ENCODE measurements at regions not wholly inside any gene's neighbourhood (a gene's known extent, or its start where the extent isn't known, plus 50 kb on each side); places are given as distances from the start of the nearest gene placed in this dataset.

DNA sequence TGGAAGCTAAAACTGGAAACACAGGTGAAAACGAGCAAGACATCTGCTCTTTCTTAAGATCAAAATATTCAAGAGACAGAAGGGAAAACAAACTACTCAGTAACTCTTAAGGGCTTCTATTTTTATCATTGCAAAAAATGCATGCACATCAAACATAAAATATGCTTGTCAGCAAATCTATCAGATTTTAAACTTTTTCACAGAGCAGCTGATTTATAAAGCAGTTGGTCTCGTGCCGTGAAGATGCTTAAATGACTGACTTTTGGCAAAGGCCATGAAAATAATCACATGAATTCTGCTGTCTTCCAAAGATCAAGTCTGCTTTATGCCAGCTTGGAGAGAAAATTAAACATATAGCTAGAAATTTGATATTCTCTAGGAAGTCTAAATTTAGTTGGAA, 482.1 kb upstream of the HS3ST1 start:
- no peak for DNase-seq (ENCODE audit: low read depth)

DNA sequence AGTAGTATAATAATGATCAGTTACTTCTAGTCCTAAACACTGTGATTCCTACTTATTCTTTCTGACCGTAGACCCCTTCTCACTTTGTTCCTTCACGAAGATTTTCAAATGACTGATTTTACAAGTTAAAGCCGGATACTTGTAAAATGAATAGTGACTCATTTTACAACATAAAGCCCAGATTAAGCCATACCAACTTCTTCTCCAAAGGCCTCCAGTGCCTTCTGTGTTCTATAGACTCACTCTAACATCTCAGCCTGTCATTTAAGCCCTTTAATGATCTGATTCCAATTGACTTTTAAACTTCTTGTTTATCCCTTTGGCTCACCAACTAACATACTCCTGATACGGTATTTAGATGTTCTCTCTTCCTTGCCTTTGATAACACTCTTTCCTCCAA, 480.0 kb upstream of the HS3ST1 start:
- DNase-seq (ENCODE audit: low read depth) = no peak

DNA sequence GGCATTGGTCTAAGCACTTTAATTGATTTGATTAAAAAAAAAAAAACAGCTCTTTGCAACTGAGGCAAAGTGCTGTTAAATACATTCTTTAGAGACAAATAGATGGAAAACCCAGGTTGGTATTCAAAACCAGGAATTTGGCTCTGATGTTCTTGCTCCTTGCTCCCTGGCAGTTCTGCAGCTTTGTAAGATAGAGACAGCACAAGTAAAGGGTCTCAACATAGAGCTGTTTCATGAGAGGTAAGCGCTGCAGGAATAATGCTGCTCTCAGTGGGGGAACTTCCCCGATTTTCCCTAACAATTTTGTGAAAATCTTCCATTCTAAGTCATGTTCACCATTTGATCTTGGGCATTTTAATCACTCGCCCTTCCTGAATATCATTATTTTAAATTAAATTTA, 479.5 kb upstream of the HS3ST1 start:
- no peak for DNase-seq (ENCODE audit: low read depth)

DNA sequence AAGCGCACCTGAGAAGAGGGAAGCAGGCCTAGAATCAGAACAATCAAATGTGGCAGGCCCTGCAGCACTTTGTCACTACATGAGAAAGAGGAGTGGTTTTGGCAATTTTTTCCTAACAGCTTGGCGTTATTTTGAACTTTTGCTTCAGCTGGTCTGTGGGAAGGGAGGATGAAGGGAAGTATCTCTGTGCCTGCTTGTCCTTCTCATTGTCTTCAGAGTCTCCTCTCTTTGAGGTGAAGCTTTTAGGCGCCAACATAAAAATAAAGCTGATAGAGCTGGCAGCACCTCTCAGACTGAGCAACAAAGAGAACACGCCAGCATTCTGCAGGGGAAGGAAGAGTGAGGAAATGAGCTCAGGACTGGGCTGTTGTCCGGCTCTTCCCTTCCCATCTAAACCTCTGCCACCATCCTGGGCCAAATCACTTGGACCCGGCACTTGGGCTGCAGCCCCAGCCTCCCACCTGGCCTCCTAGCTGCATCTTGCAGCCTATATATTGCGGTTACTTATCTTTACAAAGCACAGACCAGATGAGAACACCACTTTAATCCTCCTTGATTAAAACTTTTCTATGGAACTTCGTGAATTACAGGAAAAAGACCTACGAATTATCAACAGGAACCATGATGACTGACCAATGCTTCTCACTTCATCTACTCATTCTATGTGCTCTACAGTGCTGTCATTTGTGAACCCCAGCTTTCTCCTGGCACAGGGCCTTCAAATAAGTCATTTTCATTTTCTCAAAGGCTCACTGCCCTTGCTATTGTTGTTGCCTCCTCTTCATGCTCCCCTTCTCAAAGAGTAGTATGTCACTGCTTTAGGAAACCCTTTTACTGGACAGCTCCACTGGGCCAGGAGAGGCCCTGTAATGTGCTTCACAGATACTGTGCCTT, 476.4 kb upstream of the HS3ST1 start:
- no peak for DNase-seq (ENCODE audit: low read depth)

- DNase-seq (ENCODE audit: low read depth) = peak; percentile 3
These were observed 475.4 kb upstream of the HS3ST1 start for GRCh38 chr4:11904117-11904535.

GRCh38 chr4:11901089-11901488, 472.4 kb upstream of the HS3ST1 start:
- DNase-seq (ENCODE audit: low read depth) = no peak

- no peak for DNase-seq (ENCODE audit: low read depth)
These were observed 471.7 kb upstream of the HS3ST1 start for GRCh38 chr4:11900359-11900758.

GRCh38 chr4:11898796-11899195, 470.1 kb upstream of the HS3ST1 start:
- no peak for DNase-seq (ENCODE audit: low read depth)

DNA sequence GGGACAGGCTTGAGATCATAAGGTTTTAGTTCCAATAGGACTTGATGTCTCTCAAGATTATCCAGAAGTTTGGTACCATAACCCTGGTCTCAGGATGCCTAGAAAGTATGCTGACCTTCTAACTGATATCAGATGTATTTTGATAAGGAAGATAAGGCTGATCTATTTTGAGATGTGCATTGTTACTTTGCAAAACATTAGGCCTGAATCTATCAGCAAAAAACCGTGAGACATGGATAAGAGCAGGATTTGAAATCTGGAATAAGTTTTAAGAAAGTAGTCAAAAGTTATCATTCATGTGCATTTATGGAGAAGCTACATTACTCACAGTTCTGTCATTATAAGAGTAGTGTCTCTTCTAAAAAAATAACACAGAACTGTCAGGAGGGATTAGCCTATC, 467.1 kb upstream of the HS3ST1 start:
- no peak for DNase-seq (ENCODE audit: low read depth)

DNA sequence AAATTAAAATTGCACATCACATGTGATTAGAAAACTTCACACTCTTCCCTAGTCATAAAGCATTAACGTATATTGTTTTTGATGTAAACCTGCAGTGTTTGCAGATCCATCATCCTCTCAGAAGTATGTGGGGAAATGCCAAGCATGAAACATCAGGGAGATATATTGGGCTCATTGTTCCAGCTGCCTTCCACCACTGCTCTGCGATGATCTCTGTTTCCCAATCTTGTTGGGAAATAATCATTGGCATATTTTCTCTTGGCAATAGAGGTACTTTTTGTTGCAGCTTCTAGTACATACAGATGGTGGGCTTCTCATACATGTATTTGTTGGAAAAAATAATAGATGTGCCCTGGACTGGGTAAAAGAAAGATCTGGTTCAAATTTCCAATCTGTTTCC, 466.3 kb upstream of the HS3ST1 start:
- no peak for DNase-seq (ENCODE audit: low read depth)

DNA sequence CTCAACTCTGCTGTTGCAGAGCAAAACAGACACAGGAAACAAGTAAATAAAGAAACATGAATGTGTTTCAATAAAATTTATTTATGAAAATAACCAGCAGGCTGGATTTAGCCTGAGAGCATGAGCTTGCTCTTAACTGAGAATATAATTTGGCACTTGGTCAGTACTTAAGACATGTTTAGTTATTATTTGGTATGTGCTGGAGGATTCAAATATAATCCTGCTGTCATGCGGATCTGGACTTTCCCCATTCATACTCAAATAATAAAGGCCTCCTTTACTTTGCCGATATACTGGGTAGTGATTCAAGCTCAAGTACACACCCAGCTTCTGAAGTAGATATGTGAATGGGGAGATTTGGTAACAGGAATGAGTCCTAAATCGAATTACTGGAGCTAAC, 465.5 kb upstream of the HS3ST1 start:
- no peak for DNase-seq (ENCODE audit: low read depth)

DNA sequence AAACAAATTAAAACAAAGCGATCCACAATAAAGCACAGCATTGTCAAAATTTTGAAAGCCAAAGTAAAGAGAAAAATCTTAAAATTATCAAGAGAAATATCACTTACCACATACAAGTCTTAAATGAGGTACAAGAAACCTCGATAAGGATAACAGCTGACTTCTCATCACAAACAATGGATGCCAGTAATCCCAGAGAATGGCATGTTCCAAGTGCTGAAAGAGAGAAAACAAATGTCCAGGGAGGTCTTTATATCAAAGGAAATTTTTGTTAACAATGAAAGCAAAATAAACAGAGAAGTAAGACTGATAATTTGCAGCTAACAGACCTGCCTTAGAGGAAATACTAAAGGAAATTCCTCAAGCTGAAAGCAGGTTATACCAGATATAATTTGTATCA, 460.4 kb upstream of the HS3ST1 start:
- no peak for DNase-seq (ENCODE audit: low read depth)

DNA sequence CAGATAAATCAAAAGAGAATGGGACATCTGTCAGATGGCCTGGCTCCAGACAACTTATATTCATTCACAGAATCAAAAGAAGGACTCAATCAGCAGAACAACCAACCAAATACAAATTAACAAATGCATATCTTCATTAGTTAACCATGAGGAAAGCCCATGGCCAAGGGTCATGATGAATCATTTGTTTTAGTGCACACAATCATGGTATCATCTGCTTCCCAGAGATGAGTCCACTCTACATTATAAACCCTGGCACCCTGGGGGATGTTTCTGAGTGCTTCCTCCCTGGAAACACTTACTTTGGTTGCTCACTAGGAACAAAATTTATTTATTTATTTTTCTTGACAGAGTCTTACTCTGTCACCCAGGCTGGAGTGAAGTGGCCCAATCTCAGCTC, 453.3 kb upstream of the HS3ST1 start:
- DNase-seq (ENCODE audit: low read depth) = no peak

- DNase-seq (ENCODE audit: low read depth) = no peak
These were observed 452.7 kb upstream of the HS3ST1 start for GRCh38 chr4:11881364-11881763.

- DNase-seq (ENCODE audit: low read depth) = no peak
These were observed 449.5 kb upstream of the HS3ST1 start for GRCh38 chr4:11878241-11878640.

GRCh38 chr4:11876104-11876503, 447.4 kb upstream of the HS3ST1 start:
- no peak for DNase-seq (ENCODE audit: low read depth)

DNA sequence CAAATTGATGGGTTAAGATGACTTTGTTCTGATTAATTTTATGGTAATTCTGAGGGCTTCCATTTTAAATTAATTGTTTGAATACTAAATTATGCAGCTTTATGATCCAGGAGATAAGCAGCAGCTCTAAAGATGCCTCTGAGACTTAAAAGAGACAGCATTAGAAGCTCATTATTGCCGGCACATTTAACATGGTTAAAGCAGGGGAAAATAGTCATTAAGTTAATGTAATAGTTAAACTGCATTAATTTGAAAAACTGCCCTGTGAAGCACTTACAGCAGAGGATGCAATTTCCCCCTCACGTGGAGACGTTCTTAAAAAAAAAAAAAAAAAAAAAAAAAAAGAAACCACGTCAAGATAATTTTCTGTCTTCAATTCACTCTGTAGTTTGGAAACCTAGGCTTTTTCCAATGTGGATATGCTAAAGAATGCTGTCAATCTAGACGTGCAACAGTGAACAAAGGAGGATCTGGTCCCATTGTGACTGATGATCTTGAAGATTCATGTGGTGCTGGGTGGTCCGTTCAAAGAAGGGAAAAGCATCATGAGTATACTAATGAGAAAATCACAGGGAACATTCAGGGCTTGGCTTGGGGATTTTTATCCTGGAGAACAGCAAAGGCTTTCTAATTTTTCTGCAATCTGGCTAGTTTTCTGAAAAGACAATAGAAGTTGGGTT, 440.6 kb upstream of the HS3ST1 start:
- DNase-seq (ENCODE audit: low read depth) = no peak

DNA sequence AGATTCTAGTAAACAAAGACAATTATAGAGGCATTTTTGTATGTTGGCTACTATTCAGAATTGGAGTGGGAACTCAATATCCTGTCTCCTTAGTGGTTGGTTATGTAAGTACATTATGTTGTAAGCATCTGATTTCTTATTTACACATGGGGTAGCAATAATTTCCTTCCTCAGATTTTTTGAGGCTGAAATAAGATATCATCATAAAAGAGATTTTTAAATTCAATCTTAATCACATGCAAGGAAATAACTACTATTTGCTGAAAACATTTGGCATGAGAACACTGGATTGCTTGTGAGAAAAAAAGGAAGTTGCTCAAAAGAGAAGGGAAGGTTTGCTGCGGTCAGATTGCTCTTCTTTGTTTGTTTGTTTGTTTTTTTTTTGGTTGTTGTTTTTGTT, 437.7 kb upstream of the HS3ST1 start:
- no peak for DNase-seq (ENCODE audit: low read depth)

GRCh38 chr4:11860996-11861395, 432.3 kb upstream of the HS3ST1 start:
- DNase-seq (ENCODE audit: low read depth) = no peak

DNA sequence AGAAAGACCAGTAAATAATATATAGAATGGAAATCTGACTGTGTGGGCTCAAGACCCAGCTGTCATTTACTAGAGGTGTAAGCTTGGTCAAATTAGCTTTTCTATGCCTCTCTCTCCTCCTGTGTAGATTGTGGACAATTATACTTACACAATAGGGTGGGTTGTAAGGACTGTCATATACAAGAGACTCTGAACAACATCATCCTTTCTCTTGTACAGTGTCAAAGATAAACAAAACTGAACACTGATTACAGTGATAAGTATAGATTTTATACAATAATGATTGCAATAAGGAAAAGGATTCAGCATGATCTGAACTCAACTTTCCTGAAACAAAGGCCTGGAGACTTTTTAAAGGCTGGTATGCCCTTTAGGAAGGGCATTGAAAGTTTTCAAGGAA, 429.2 kb upstream of the HS3ST1 start:
- DNase-seq (ENCODE audit: low read depth) = no peak

GRCh38 chr4:11847167-11847566, 418.5 kb upstream of the HS3ST1 start:
- DNase-seq (ENCODE audit: low read depth) = peak; percentile 2

GRCh38 chr4:11843927-11844326, 415.2 kb upstream of the HS3ST1 start:
- no peak for DNase-seq (ENCODE audit: low read depth)

DNA sequence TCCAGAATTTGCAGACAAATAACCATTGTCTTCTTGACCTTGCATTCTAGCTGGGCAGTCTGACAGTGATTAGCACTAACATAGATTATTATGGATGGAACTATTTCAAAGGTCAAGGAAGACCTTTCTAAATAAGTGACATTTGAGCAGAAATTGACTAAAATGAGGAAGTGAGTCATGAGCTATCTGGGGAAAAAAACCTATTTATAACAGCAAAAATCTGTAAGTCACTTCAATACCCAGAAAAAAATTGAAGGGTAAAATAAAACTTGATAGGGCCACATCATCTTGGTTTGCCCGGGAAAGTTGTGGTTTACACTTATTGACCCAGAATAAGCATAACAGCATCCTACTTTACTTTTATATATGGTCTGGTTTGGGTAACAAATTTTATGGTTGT, 414.6 kb upstream of the HS3ST1 start:
- no peak for DNase-seq (ENCODE audit: low read depth)
